Astrocyte (in vitro differentiated cells and primary cell): ENCODE measurements at regions not wholly inside any gene's neighbourhood (a gene's known extent, or its start where the extent isn't known, plus 50 kb on each side); places are given as distances from the start of the nearest gene placed in this dataset.
A peak's percentile ranks its signal among the peaks of the same experiment; 100 is the strongest.
"Not testable (repeated sequence)": the region's sequence is repeated elsewhere in the genome, so short reads cannot be mapped to it uniquely, and the experiment has no call there.

Experiments used
- DNase-seq: peaks from one replicate; pipeline ENCODE4 v3.0.0-alpha.2; 2010; ENCODE audit warnings: low read depth
- FAIRE-seq: peaks from 2 replicates; lab custom pipeline; 2011; peaks lifted over from hg19 to GRCh38; lab: Jason Lieb, UNC
- H2AFZ ChIP-seq: 2 replicates; pipeline ENCODE4 v1.6.0; 2012; ENCODE audit warnings: low read depth, low read length, inconsistent platforms
- H3K27ac ChIP-seq: 2 replicates; pipeline ENCODE4 v1.5.1; 2011; ENCODE audit warnings: low read depth, low read length, inconsistent platforms
- H3K27me3 ChIP-seq: 2 replicates; pipeline ENCODE4 v1.6.0; 2011; ENCODE audit warnings: low read length, inconsistent platforms; ENCODE audit not compliant: insufficient read depth
- H3K36me3 ChIP-seq: 2 replicates; pipeline ENCODE4 v1.5.1; 2011; ENCODE audit warnings: low read length, inconsistent platforms; ENCODE audit not compliant: insufficient read depth
- H3K4me1 ChIP-seq: 2 replicates; pipeline ENCODE4 v1.5.1; 2011; ENCODE audit warnings: low read length, inconsistent platforms; ENCODE audit not compliant: insufficient read depth
- H3K4me2 ChIP-seq: 2 replicates; pipeline ENCODE4 v1.6.0; 2012; ENCODE audit warnings: low read length, inconsistent platforms
- H3K4me3 ChIP-seq: 2 replicates; pipeline ENCODE4 v1.5.1; 2011; ENCODE audit warnings: low read depth, mild to moderate bottlenecking, low read length, inconsistent platforms; ENCODE audit not compliant: insufficient read depth
- H3K79me2 ChIP-seq: 2 replicates; pipeline ENCODE4 v1.6.0; 2012; ENCODE audit warnings: mild to moderate bottlenecking, low read length, inconsistent platforms; ENCODE audit not compliant: insufficient read depth
- H3K9ac ChIP-seq: 2 replicates; pipeline ENCODE4 v1.6.0; 2012; ENCODE audit warnings: mild to moderate bottlenecking, low read length, inconsistent platforms
- H3K9me3 ChIP-seq: 2 replicates; pipeline ENCODE4 v1.5.1; 2012; ENCODE audit warnings: low read depth, mild to moderate bottlenecking, low read length, inconsistent platforms; ENCODE audit not compliant: insufficient read depth
- H4K20me1 ChIP-seq: 2 replicates; pipeline ENCODE4 v1.6.0; 2012; ENCODE audit warnings: low read length, inconsistent platforms; ENCODE audit not compliant: insufficient read depth
- H3K27ac Mint-ChIP-seq: one replicate; pipeline ENCODE4 v1.8.0; 2021; ENCODE audit warnings: mild to moderate bottlenecking, mixed read lengths; ENCODE audit not compliant: unreplicated experiment
- H3K27me3 Mint-ChIP-seq: one replicate; pipeline ENCODE4 v1.8.0; 2021; ENCODE audit warnings: low read depth, mixed read lengths; ENCODE audit not compliant: unreplicated experiment
- H3K36me3 Mint-ChIP-seq: one replicate; pipeline ENCODE4 v1.8.0; 2021; ENCODE audit warnings: low read depth, mixed read lengths; ENCODE audit not compliant: unreplicated experiment
- H3K4me1 Mint-ChIP-seq: one replicate; pipeline ENCODE4 v1.8.0; 2021; ENCODE audit warnings: low read depth, mixed read lengths; ENCODE audit not compliant: unreplicated experiment
- H3K4me3 Mint-ChIP-seq: one replicate; pipeline ENCODE4 v1.8.0; 2021; ENCODE audit warnings: mild to moderate bottlenecking, moderate library complexity, mixed read lengths; ENCODE audit not compliant: unreplicated experiment
- H3K9me3 Mint-ChIP-seq: one replicate; pipeline ENCODE4 v1.8.0; 2021; ENCODE audit warnings: mild to moderate bottlenecking, mixed read lengths; ENCODE audit not compliant: unreplicated experiment
- EZH2 ChIP-seq: IDR thresholded peaks from 2 replicates; pipeline ENCODE4 v1.6.1; 2012; ENCODE audit warnings: mild to moderate bottlenecking, low read length, inconsistent platforms; ENCODE audit not compliant: insufficient read depth
- TF ChIP-seq, protein P1 (sequence below): IDR thresholded peaks from 2 replicates; pipeline ENCODE4 v1.5.1; 2011; ENCODE audit warnings: low read depth, mild to moderate bottlenecking, inconsistent platforms, low read length, moderate library complexity; ENCODE audit not compliant: insufficient read depth

DNA sequence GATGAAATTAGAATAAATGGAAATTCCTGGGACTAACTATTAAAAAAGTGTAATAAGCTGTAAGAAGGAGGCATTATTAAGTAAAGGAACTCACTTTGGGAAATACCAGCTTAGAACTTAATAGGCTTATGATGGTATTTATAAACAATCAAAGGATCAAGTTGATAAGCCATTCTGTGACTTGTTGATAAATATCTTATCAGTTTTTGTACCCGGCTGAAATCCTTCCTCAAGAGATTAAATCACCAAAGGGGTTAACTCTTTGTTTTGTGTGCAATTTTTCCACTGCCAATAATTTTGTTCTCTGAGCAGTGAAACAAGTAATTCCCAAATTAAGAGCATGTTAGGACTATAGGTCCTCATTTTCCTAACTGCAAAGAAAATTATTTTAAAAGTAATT is 70.7 kb upstream of the BDP1 start:
- Mint-ChIP-seq H3K27ac (no peak overlapping the region), H3K4me1 (no peaks in the 10 kb centered on the region), H3K4me3 (no peak overlapping the region), H3K36me3 (no peaks in the 10 kb centered on the region), H3K9me3 (no peaks in the 10 kb centered on the region), H3K27me3 (no peaks in the 10 kb centered on the region)
- no peak overlapping the region for H3K9ac ChIP-seq
- no peaks in the 10 kb centered on the region for H3K36me3 ChIP-seq
- H3K27me3 ChIP-seq, result no peaks in the 10 kb centered on the region
- DNase-seq, result no peak
- H3K79me2 ChIP-seq, result no peaks in the 10 kb centered on the region
- no peak overlapping the region for H3K4me3 ChIP-seq
- H2AFZ ChIP-seq, result no peak overlapping the region
- no peaks in the 10 kb centered on the region for H3K4me1 ChIP-seq
- TF ChIP-seq EZH2, result no peak
- TF ChIP-seq, protein P1, sequence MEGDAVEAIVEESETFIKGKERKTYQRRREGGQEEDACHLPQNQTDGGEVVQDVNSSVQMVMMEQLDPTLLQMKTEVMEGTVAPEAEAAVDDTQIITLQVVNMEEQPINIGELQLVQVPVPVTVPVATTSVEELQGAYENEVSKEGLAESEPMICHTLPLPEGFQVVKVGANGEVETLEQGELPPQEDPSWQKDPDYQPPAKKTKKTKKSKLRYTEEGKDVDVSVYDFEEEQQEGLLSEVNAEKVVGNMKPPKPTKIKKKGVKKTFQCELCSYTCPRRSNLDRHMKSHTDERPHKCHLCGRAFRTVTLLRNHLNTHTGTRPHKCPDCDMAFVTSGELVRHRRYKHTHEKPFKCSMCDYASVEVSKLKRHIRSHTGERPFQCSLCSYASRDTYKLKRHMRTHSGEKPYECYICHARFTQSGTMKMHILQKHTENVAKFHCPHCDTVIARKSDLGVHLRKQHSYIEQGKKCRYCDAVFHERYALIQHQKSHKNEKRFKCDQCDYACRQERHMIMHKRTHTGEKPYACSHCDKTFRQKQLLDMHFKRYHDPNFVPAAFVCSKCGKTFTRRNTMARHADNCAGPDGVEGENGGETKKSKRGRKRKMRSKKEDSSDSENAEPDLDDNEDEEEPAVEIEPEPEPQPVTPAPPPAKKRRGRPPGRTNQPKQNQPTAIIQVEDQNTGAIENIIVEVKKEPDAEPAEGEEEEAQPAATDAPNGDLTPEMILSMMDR, result no peak
- H3K27ac ChIP-seq, result no peak overlapping the region
- no peaks in the 10 kb centered on the region for H3K9me3 ChIP-seq
- H3K4me2 ChIP-seq, result no peak overlapping the region
- no peaks in the 10 kb centered on the region for H4K20me1 ChIP-seq
- FAIRE-seq, result no peak

DNA sequence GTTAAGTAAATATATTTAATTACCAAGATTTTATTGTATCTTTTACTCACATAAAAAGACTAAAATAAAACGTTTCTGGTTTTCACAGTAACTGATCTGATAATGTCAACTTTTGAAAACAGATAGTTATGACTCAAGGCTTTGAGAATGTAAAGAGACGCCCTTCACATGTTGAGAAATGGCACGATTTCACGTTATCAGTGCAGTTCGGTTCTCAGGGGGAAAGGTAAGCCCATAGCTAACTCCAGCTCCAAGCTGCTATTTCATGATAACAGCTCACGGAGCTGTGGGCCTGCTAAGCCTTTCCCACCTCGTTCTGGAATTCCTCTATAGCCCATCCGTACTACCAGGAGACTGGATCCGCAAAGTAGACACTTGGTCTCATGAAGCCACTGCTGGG is 70.2 kb upstream of the BDP1 start:
- not testable (repeated sequence) for DNase-seq, H3K9me3 ChIP-seq, H3K4me1 Mint-ChIP-seq, H3K27me3 ChIP-seq, H3K9me3 Mint-ChIP-seq, H4K20me1 ChIP-seq, FAIRE-seq, H3K27ac Mint-ChIP-seq, H3K79me2 ChIP-seq, H3K27me3 Mint-ChIP-seq, H3K27ac ChIP-seq, H3K36me3 Mint-ChIP-seq, H3K4me3 ChIP-seq, H3K9ac ChIP-seq, H3K4me3 Mint-ChIP-seq, H3K4me2 ChIP-seq, H3K4me1 ChIP-seq, H2AFZ ChIP-seq, H3K36me3 ChIP-seq

DNA sequence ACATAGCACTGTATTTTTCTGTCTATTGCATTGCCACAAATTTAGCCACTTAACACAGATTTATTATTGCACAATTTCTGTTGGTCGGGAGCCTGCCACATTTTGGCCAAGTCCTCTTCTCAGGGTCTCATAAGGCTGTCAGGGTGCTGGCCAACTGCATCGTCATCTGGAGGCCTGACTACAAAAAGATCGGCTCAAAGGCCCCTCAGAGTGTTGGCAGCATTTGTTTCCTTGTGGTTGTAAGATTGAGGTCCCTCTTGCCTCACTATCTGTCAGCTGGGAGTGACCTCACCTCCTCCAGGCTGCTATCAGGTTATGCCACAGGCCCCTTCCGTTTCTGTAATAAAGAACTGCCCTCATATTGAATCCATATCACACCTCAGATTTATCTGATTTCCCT is 67.3 kb upstream of the BDP1 start:
- H3K27ac ChIP-seq, H3K9ac ChIP-seq, H3K36me3 Mint-ChIP-seq, H3K4me3 Mint-ChIP-seq, H3K4me1 Mint-ChIP-seq, H3K4me2 ChIP-seq, H3K27ac Mint-ChIP-seq, H4K20me1 ChIP-seq, DNase-seq, H3K4me3 ChIP-seq, H3K4me1 ChIP-seq, FAIRE-seq, H3K79me2 ChIP-seq, H3K9me3 Mint-ChIP-seq, H3K9me3 ChIP-seq, H3K27me3 ChIP-seq, H3K27me3 Mint-ChIP-seq, H2AFZ ChIP-seq, H3K36me3 ChIP-seq: not testable (repeated sequence)

DNA sequence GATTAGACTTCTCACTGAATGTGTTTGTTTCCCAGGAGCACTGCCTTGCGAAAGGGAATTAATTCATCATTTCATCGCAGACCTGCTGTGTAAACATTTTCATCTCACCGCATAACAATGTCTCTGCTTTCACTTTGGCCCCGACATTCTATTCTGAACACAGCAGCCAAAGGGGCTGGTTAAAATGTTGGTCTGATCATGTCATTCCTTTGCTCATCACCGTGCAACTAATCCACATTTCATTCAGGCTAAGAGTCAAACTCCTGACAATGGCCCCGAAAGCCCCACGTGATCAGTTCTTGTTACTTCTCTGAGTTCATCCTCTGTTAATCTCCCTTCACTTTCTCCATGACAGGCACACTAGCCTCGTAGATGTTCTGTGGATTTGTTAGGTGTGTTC is 57.1 kb upstream of the BDP1 start:
- DNase-seq, H4K20me1 ChIP-seq, H3K4me1 Mint-ChIP-seq, H3K4me3 Mint-ChIP-seq, H3K9ac ChIP-seq, H3K36me3 ChIP-seq, H3K79me2 ChIP-seq, H3K4me3 ChIP-seq, FAIRE-seq, H3K27me3 ChIP-seq, H3K36me3 Mint-ChIP-seq, H3K4me1 ChIP-seq, H3K27me3 Mint-ChIP-seq, H3K27ac Mint-ChIP-seq, H3K9me3 ChIP-seq, H3K27ac ChIP-seq, H3K9me3 Mint-ChIP-seq: not testable (repeated sequence)
- Histone ChIP-seq H2AFZ (peak overlapping the region; percentile 24), H3K4me2 (peak overlapping the region; percentile 59)

DNA sequence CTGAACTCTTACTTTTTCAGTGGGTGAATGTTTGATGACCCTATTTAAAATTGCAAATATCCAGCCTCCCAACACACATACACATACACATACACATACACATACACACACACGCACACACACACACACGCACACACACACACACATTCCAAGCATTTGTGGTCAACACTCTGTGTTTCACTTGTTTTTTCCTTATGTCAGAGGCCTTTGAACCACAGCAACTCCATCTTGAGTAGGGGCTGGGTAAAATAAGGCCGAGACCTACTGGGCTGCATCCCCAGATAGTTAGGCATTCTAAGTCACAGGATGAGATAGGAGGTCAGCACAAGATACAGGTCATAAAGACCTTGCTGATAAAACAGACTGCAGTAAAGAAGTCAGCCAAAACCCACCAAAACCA is 56.6 kb upstream of the BDP1 start:
- H3K4me1 Mint-ChIP-seq, H3K36me3 Mint-ChIP-seq, H4K20me1 ChIP-seq, H3K36me3 ChIP-seq, H3K27ac ChIP-seq, H3K27me3 Mint-ChIP-seq, H3K4me3 Mint-ChIP-seq, FAIRE-seq, H3K9me3 Mint-ChIP-seq, H3K9ac ChIP-seq, DNase-seq, H3K4me1 ChIP-seq, H3K79me2 ChIP-seq, H3K27ac Mint-ChIP-seq, H3K4me3 ChIP-seq, H3K9me3 ChIP-seq, H3K27me3 ChIP-seq: not testable (repeated sequence)
- Histone ChIP-seq H3K4me2 (peak overlapping the region; percentile 59), H2AFZ (peak overlapping the region; percentile 24)
